Stomach (tissue), 8 donors: ENCODE measurements at regions not wholly inside any gene's neighbourhood (a gene's known extent, or its start where the extent isn't known, plus 50 kb on each side); places are given as distances from the start of the nearest gene placed in this dataset.
A peak's percentile ranks its signal among the peaks of the same experiment; 100 is the strongest.
"Not testable (repeated sequence)": the region's sequence is repeated elsewhere in the genome, so short reads cannot be mapped to it uniquely, and the experiment has no call there.

Source experiments
- DNase-seq, 2 donors: peaks; one replicate each; pipeline versions ENCODE4 v3.0.0 to v3.0.0-alpha.2; 2013 to 2019
- H3K27ac ChIP-seq, 5 donors: fragments of 200-600 bp in 4 of 5; sonication (generic) in 4 of 5; one replicate each; pipeline ENCODE4 v1.5.1; 2013 to 2019; ENCODE audit warnings: mild to moderate bottlenecking in 1 of 5, moderate library complexity in 1 of 5
- H3K27me3 ChIP-seq, 3 donors: fragments of 200-600 bp; sonication (generic); one replicate each; pipeline ENCODE4 v1.5.1; 2017 to 2019; ENCODE audit warnings: mixed run types in 1 of 3
- H3K36me3 ChIP-seq, 4 donors: fragments of 200-600 bp; sonication (generic); 1 replicate in 3 of 4; 2 replicates in 1 of 4; pipeline ENCODE4 v1.5.1; 2016 to 2019
- H3K4me1 ChIP-seq, 4 donors: fragments of 200-600 bp; sonication (generic); one replicate each; pipeline ENCODE4 v1.5.1; 2016 to 2019
- H3K4me3 ChIP-seq, 4 donors: fragments of 200-600 bp; sonication (generic) in 3 of 4; one replicate each; pipeline ENCODE4 v1.5.1; 2016 to 2019; ENCODE audit warnings: mild to moderate bottlenecking in 1 of 4
- H3K9me3 ChIP-seq, 4 donors: fragments of 200-600 bp; sonication (generic); one replicate each; pipeline ENCODE4 v1.5.1; 2016 to 2019
- CTCF ChIP-seq, 7 experiments: fragments of 450-650 bp in 4 of 7; fragments of 200-600 bp in 3 of 7; sonication (generic) in 3 of 7; IDR thresholded peaks; one replicate each; pipeline ENCODE4 v1.5.1; 2016 to 2019; ENCODE audit warnings: antibody characterized with exemption in 7 of 7, control low read depth in 2 of 7, mild to moderate bottlenecking in 1 of 7
- EP300 ChIP-seq: sonication (generic); formaldehyde crosslinking; IDR thresholded peaks from one replicate; pipeline ENCODE4 v1.6.1; 2017; ENCODE audit warnings: antibody characterized with exemption
- POLR2A ChIP-seq, 4 donors: fragments of 450-650 bp; IDR thresholded peaks; one replicate each; pipeline ENCODE4 v1.6.1; 2016; ENCODE audit warnings: antibody characterized with exemption in 4 of 4, control low read depth in 2 of 4, mild to moderate bottlenecking in 1 of 4, moderate library complexity in 1 of 4
- POLR2AphosphoS5 ChIP-seq, 3 donors: sonication (generic); formaldehyde crosslinking; IDR thresholded peaks; one replicate each; pipeline ENCODE4 v1.6.1; 2016; ENCODE audit warnings: antibody characterized with exemption in 3 of 3
- WGBS, 5 donors: extraction: QIAGEN DNeasy Blood & Tissue Kit in 3 of 5; methylation state at CpG; one replicate each; pipeline versions ENCODE4 v1.1.5 to v1.1.7; 2013 to 2018; 5-methylcytosine and 5-hydroxymethylcytosine counted together
- intact Hi-C: fragments of 100-400 bp; cut with DNase I; formaldehyde crosslinking; loops from one replicate; pipeline ENCODE4 v1.15.1; 2023; ENCODE audit warnings: low total_unique reads
- donor health status: healthy with polysubstance abuse.
- donor health status: Bipolar disorder and iron deficiency.
- donor health status: healthy.

- TF ChIP-seq CTCF (IDR thresholded peaks at IDR 0.05) (no peak), EP300 (no peak), POLR2A (IDR thresholded peaks at IDR 0.05) (no peak), POLR2AphosphoS5 (IDR thresholded peaks at IDR 0.05) (no peak)
- no peak overlapping the region for H3K27ac ChIP-seq
- H3K27me3 ChIP-seq = no peaks in the 10 kb centered on the region
- 83 to 95% (median 88%) methylated on average over 2 of the region's 2 CpGs for WGBS, 5 donors
- no peaks in the 10 kb centered on the region for H3K36me3 ChIP-seq
- intact Hi-C loops = no loop called here
- no peak for DNase-seq
- no peaks in the 10 kb centered on the region for H3K4me1 ChIP-seq
- peaks cover 0 to 10% (median 5%) of the 10 kb centered on the region in 4 donors for H3K9me3 ChIP-seq
- no peak overlapping the region for H3K4me3 ChIP-seq
Observed at GRCh38 chr2:62603154-62603712, 97.2 kb upstream of the TMEM17 start.

GRCh38 chr2:62599674-62600410, 93.8 kb upstream of the TMEM17 start:
- intact Hi-C loops, H3K27me3 ChIP-seq, H3K36me3 ChIP-seq, H3K4me3 ChIP-seq, H3K4me1 ChIP-seq, H3K27ac ChIP-seq, DNase-seq, H3K9me3 ChIP-seq: not testable (repeated sequence)
- 69 to 86% (median 83%) methylated on average over 6 of the region's 6 CpGs for WGBS, 5 donors

GRCh38 chr2:62597323-62597722, 91.3 kb upstream of the TMEM17 start:
- peak in 1 of 2 donors; percentile 54 for DNase-seq
- H3K4me1 ChIP-seq = peaks cover 0 to 6% (median 0%) of the 10 kb centered on the region in 4 donors
- H3K27ac ChIP-seq = no peak overlapping the region
- H3K4me3 ChIP-seq = no peak overlapping the region
- no peaks in the 10 kb centered on the region for H3K9me3 ChIP-seq
- no peak for TF ChIP-seq EP300
- TF ChIP-seq POLR2A (IDR thresholded peaks at IDR 0.05) = no peak
- TF ChIP-seq CTCF (IDR thresholded peaks at IDR 0.05) = no peak
- TF ChIP-seq POLR2AphosphoS5 (IDR thresholded peaks at IDR 0.05) = no peak
- H3K36me3 ChIP-seq = no peaks in the 10 kb centered on the region
- 54 to 73% (median 67%) methylated on average over 3 of the region's 3 CpGs for WGBS, 5 donors
- no peaks in the 10 kb centered on the region for H3K27me3 ChIP-seq
- intact Hi-C loops = no loop called here

GRCh38 chr2:62596061-62596921, 90.3 kb upstream of the TMEM17 start:
- TF ChIP-seq CTCF (IDR thresholded peaks at IDR 0.05) (no peak), EP300 (no peak), POLR2AphosphoS5 (IDR thresholded peaks at IDR 0.05) (no peak), POLR2A (IDR thresholded peaks at IDR 0.05) (no peak)
- H3K36me3 ChIP-seq = no peaks in the 10 kb centered on the region
- peak in 1 of 2 donors; percentile 73 for DNase-seq
- intact Hi-C loops = no loop called here
- H3K4me3 ChIP-seq = no peak overlapping the region
- peaks cover 0 to 6% (median 0%) of the 10 kb centered on the region in 4 donors for H3K4me1 ChIP-seq
- no peak overlapping the region for H3K27ac ChIP-seq
- no peaks in the 10 kb centered on the region for H3K27me3 ChIP-seq
- no peaks in the 10 kb centered on the region for H3K9me3 ChIP-seq
- WGBS, 5 donors = 73 to 82% (median 78%) methylated on average over 3 of the region's 3 CpGs
